ENCODE measurements at regions not wholly inside any gene's neighbourhood (a gene's known extent, or its start where the extent isn't known, plus 50 kb on each side); places are given as distances from the start of the nearest gene placed in this dataset.

DNA sequence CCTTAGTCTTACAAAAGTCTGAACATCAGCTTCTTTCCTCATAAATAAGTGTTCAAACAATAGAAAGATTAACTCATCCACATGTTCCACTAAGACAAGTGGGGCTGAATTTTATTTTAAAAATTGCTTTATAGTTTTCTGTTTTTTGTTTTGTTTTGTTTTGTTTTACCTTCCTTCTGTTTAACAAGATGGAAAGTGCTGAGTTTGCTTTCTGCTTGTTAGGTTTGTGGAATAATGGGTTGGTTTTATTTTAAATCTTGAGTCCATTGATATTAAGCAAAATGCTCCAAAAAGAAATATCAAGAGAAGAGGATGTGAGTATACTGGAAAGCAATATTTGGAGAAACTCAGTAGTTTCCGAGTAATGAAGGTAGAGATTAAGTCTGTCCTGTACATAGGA is 458.7 kb downstream of the FAT4 start:
- TF ChIP-seq, protein P1, sequence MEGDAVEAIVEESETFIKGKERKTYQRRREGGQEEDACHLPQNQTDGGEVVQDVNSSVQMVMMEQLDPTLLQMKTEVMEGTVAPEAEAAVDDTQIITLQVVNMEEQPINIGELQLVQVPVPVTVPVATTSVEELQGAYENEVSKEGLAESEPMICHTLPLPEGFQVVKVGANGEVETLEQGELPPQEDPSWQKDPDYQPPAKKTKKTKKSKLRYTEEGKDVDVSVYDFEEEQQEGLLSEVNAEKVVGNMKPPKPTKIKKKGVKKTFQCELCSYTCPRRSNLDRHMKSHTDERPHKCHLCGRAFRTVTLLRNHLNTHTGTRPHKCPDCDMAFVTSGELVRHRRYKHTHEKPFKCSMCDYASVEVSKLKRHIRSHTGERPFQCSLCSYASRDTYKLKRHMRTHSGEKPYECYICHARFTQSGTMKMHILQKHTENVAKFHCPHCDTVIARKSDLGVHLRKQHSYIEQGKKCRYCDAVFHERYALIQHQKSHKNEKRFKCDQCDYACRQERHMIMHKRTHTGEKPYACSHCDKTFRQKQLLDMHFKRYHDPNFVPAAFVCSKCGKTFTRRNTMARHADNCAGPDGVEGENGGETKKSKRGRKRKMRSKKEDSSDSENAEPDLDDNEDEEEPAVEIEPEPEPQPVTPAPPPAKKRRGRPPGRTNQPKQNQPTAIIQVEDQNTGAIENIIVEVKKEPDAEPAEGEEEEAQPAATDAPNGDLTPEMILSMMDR (IDR thresholded peaks at IDR 0.05; ENCODE audit: insufficient read depth, low read depth, low read length): no peak
- no peak for TF ChIP-seq EZH2 (IDR thresholded peaks at IDR 0.05; ENCODE audit: insufficient read depth, low read length)
